ENCODE measurements at regions not wholly inside any gene's neighbourhood (a gene's known extent, or its start where the extent isn't known, plus 50 kb on each side); places are given as distances from the start of the nearest gene placed in this dataset.
A peak's percentile ranks its signal among the peaks of the same experiment; 100 is the strongest.

DNA sequence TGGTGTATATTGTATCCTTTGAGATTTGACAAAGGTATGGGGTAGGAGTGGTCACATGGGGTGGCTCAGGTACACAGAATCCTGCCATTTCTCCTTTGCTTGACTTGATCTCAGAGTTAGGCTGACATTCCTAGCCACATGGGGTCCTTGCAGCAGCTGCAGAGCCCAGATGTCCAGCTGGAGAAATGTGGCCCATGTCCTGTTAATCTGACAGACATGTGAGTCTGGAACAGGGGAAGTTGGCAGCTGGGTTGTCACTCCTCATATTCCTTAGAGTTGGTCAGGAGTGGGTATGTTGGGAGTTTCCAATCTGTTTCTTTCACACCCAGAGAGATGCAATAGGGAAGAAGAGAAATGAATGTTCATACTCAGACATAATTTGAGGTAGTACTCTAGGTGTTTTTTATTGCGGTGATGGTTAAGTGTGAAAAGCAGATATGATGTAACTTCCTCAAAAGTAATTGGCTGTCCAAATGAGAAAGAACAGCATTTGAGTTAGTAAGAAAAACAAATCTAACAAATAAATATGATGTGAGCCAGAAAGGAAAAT lies 402.6 kb upstream of the MEIS1 start:
- no peak for DNase-seq (ENCODE audit: low spot score, unreplicated experiment)
- Mint-ChIP-seq H3K4me1 (ENCODE audit: low read depth) (no peaks in the 10 kb centered on the region), H3K27me3 (no peaks in the 10 kb centered on the region), H3K4me3 (ENCODE audit: low read depth) (no peak overlapping the region), H3K9me3 (ENCODE audit: low read depth) (peaks cover 9% of the 10 kb centered on the region), H3K27ac (no peak overlapping the region), H3K36me3 (ENCODE audit: insufficient read depth) (no peaks in the 10 kb centered on the region)
- TF ChIP-seq, protein P1, sequence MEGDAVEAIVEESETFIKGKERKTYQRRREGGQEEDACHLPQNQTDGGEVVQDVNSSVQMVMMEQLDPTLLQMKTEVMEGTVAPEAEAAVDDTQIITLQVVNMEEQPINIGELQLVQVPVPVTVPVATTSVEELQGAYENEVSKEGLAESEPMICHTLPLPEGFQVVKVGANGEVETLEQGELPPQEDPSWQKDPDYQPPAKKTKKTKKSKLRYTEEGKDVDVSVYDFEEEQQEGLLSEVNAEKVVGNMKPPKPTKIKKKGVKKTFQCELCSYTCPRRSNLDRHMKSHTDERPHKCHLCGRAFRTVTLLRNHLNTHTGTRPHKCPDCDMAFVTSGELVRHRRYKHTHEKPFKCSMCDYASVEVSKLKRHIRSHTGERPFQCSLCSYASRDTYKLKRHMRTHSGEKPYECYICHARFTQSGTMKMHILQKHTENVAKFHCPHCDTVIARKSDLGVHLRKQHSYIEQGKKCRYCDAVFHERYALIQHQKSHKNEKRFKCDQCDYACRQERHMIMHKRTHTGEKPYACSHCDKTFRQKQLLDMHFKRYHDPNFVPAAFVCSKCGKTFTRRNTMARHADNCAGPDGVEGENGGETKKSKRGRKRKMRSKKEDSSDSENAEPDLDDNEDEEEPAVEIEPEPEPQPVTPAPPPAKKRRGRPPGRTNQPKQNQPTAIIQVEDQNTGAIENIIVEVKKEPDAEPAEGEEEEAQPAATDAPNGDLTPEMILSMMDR (IDR thresholded peaks at IDR 0.05; ENCODE audit: unreplicated experiment), result no peak

DNA sequence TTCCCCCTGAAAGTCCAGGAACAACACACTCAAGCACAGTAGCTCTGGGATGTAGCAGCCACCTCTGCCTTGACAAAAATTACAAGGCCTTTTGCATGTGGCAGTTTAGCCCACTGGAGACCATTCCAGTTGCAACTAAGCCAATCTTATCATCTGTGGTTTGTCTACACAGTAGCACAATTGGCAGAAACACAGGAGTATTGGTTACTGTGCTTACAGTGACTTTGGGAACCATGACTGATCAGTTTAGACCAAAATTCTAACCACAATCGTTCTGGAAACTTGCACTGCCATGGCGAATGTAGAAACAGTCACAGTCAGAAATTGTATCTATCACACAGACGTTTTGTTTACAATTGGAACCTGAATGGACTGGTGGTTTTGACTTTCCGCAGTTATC lies 403.7 kb upstream of the MEIS1 start:
- H3K36me3 Mint-ChIP-seq (ENCODE audit: insufficient read depth), result no peaks in the 10 kb centered on the region
- no peak for DNase-seq (ENCODE audit: low spot score, unreplicated experiment)
- H3K4me1 Mint-ChIP-seq (ENCODE audit: low read depth), result no peaks in the 10 kb centered on the region
- H3K27me3 Mint-ChIP-seq, result no peaks in the 10 kb centered on the region
- TF ChIP-seq, protein P1 (IDR thresholded peaks at IDR 0.05; ENCODE audit: unreplicated experiment), result no peak
- no peak overlapping the region for H3K27ac Mint-ChIP-seq
- H3K9me3 Mint-ChIP-seq (ENCODE audit: low read depth), result peaks cover 9% of the 10 kb centered on the region
- no peak overlapping the region for H3K4me3 Mint-ChIP-seq (ENCODE audit: low read depth)

GRCh38 chr2:66030553-66030952 lies 404.4 kb upstream of the MEIS1 start:
- H3K4me1 Mint-ChIP-seq (ENCODE audit: low read depth), result no peaks in the 10 kb centered on the region
- no peaks in the 10 kb centered on the region for H3K36me3 Mint-ChIP-seq (ENCODE audit: insufficient read depth)
- H3K27ac Mint-ChIP-seq, result no peak overlapping the region
- no peak overlapping the region for H3K4me3 Mint-ChIP-seq (ENCODE audit: low read depth)
- TF ChIP-seq, protein P1 (IDR thresholded peaks at IDR 0.05; ENCODE audit: unreplicated experiment), result peak; percentile 36
- no peak for DNase-seq (ENCODE audit: low spot score, unreplicated experiment)
- peaks cover 9% of the 10 kb centered on the region for H3K9me3 Mint-ChIP-seq (ENCODE audit: low read depth)
- H3K27me3 Mint-ChIP-seq, result no peaks in the 10 kb centered on the region

GRCh38 chr2:66024391-66024790 lies 410.5 kb upstream of the MEIS1 start:
- Mint-ChIP-seq H3K4me3 (ENCODE audit: low read depth) (no peak overlapping the region), H3K27me3 (no peaks in the 10 kb centered on the region), H3K9me3 (ENCODE audit: low read depth) (peaks cover 18% of the 10 kb centered on the region), H3K36me3 (ENCODE audit: insufficient read depth) (no peaks in the 10 kb centered on the region), H3K4me1 (ENCODE audit: low read depth) (peaks cover 24% of the 10 kb centered on the region), H3K27ac (no peak overlapping the region)
- TF ChIP-seq, protein P1 (IDR thresholded peaks at IDR 0.05; ENCODE audit: unreplicated experiment), result no peak
- DNase-seq (ENCODE audit: low spot score, unreplicated experiment), result no peak

- peaks cover 10% of the 10 kb centered on the region for H3K9me3 Mint-ChIP-seq (ENCODE audit: low read depth)
- peaks cover 24% of the 10 kb centered on the region for H3K4me1 Mint-ChIP-seq (ENCODE audit: low read depth)
- DNase-seq (ENCODE audit: low spot score, unreplicated experiment), result no peak
- TF ChIP-seq, protein P1 (IDR thresholded peaks at IDR 0.05; ENCODE audit: unreplicated experiment), result no peak
- H3K27me3 Mint-ChIP-seq, result no peaks in the 10 kb centered on the region
- no peak overlapping the region for H3K4me3 Mint-ChIP-seq (ENCODE audit: low read depth)
- H3K27ac Mint-ChIP-seq, result no peak overlapping the region
- H3K36me3 Mint-ChIP-seq (ENCODE audit: insufficient read depth), result no peaks in the 10 kb centered on the region
These were observed 413.6 kb upstream of the MEIS1 start for GRCh38 chr2:66021296-66021695.
